SU-DHL-6 (cell line): ENCODE measurements at regions not wholly inside any gene's neighbourhood (a gene's known extent, or its start where the extent isn't known, plus 50 kb on each side); places are given as distances from the start of the nearest gene placed in this dataset.
A peak's percentile ranks its signal among the peaks of the same experiment; 100 is the strongest.

Source experiments
- H2AFZ ChIP-seq: fragments of 200-600 bp; sonication (generic); 2 replicates; pipeline ENCODE4 v1.6.1; 2014; ENCODE audit warnings: low read depth, mild to moderate bottlenecking, moderate library complexity, mixed read lengths, antibody characterized with exemption, low read length; ENCODE audit not compliant: severe bottlenecking
- H3F3A ChIP-seq: fragments of 200-600 bp; shearing (Covaris generic); 2 replicates; pipeline ENCODE4 v1.6.0; 2016; ENCODE audit warnings: antibody characterized with exemption, mild to moderate bottlenecking; ENCODE audit not compliant: insufficient read depth
- H3K27ac ChIP-seq: fragments of 200-600 bp; sonication (generic); 2 replicates; pipeline ENCODE4 v1.5.1; 2016; ENCODE audit warnings: low read depth, mild to moderate bottlenecking, low read length, moderate library complexity, mixed read lengths
- H3K27me3 ChIP-seq: fragments of 200-600 bp; sonication (generic), shearing (Covaris generic); 2 replicates; pipeline ENCODE4 v1.6.0; 2014; ENCODE audit warnings: mild to moderate bottlenecking, low read length
- H3K36me3 ChIP-seq: fragments of 200-600 bp; sonication (generic); 2 replicates; pipeline ENCODE4 v1.6.1; 2014; ENCODE audit warnings: mild to moderate bottlenecking, low read length, mixed read lengths
- H3K4me2 ChIP-seq: fragments of 300-600, 200-600 bp; shearing (Covaris generic), sonication (generic); 2 replicates; pipeline ENCODE4 v1.6.0; 2014; ENCODE audit warnings: low read length, low read depth, mild to moderate bottlenecking; ENCODE audit not compliant: poor library complexity, severe bottlenecking
- H3K4me3 ChIP-seq: fragments of 200-600 bp; sonication (generic); 2 replicates; pipeline ENCODE4 v1.5.1; 2014; ENCODE audit warnings: antibody characterized with exemption, low read length, mild to moderate bottlenecking, mixed read lengths; ENCODE audit not compliant: insufficient read depth, poor library complexity, severe bottlenecking
- H3K79me2 ChIP-seq: fragments of 200-600 bp; sonication (generic); 2 replicates; pipeline ENCODE4 v1.6.1; 2014; ENCODE audit warnings: mild to moderate bottlenecking, low read length, moderate library complexity; ENCODE audit not compliant: insufficient read depth
- H3K9ac ChIP-seq: fragments of 200-600 bp; sonication (generic); 2 replicates; pipeline ENCODE4 v1.7.0; 2014; ENCODE audit warnings: mild to moderate bottlenecking, low read length
- H3K9me2 ChIP-seq: fragments of 200-600 bp; sonication (generic); replicated peaks from 2 replicates; pipeline ENCODE4 v1.6.1; 2014; ENCODE audit warnings: low read length; ENCODE audit not compliant: insufficient read depth
- H3K9me3 ChIP-seq: fragments of 200-600 bp; sonication (generic); 2 replicates; pipeline ENCODE4 v1.6.1; 2014; ENCODE audit warnings: low read length, mixed read lengths; ENCODE audit not compliant: insufficient read depth
- H4K20me1 ChIP-seq: fragments of 200-600 bp; sonication (generic); 2 replicates; pipeline ENCODE4 v1.6.1; 2014; ENCODE audit warnings: low read depth, mild to moderate bottlenecking, antibody characterized with exemption, low read length, moderate library complexity, mixed read lengths
- EZH2phosphoT487 ChIP-seq: fragments of 200-600 bp; sonication (generic), shearing (Covaris generic); conservative IDR thresholded peaks from 2 replicates; pipeline ENCODE4 v1.6.1; 2018; ENCODE audit warnings: mild to moderate bottlenecking, antibody characterized with exemption, low read length, moderate library complexity, mixed read lengths
- TF ChIP-seq, protein P1 (sequence below): fragments of 200-600 bp; sonication (generic); IDR thresholded peaks from one replicate; pipeline ENCODE4 v1.5.1; 2017; ENCODE audit warnings: antibody characterized with exemption, mild to moderate bottlenecking, low read length, moderate library complexity; ENCODE audit not compliant: insufficient read depth, poor library complexity, severe bottlenecking

DNA sequence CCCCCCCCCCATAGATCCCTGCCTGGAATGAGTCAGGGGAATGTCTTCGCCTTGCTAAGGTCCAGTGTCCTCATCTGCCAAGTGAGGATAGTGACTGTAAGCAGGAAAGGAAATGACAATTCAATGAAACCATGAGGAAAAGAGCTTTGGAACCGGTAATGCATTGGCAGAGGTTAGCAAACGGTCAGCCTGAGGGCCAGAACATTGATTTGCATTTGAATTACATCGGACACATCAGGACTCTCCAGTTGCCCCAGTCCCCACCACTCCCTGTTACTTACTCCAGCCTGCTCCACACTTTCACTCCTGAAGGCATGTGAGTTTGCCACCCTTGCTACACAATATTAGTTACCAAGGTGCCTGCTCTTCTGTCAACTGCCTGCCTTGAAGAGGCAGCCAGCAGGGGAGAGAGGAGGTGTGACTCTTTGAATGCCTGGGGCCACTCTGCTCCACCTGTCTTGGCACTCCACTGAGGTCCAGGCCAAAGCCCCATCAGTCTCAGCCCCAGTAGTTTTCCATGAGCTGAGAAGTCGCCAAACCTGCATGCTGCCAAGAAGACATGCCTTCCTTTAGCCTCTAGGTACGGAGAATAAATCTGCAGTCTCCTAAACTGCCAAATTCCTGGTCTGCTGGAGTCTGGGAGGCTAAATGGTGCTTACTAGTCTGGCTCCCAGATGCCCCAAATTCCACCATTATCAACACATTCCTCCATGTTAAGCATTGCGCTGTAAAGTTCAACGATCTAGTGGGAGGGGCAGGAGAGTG, 191.7 kb upstream of the TLE3 start:
- Histone ChIP-seq H3K9me2 (no peaks in the 10 kb centered on the region), H3K9ac (no peak overlapping the region), H3K27me3 (no peaks in the 10 kb centered on the region), H3K4me2 (no peak overlapping the region), H3K9me3 (no peaks in the 10 kb centered on the region), H2AFZ (no peak overlapping the region), H3K4me3 (no peak overlapping the region), H3K27ac (no peak overlapping the region), H3K36me3 (no peaks in the 10 kb centered on the region), H3F3A (no peaks in the 10 kb centered on the region), H3K79me2 (no peaks in the 10 kb centered on the region), H4K20me1 (no peaks in the 10 kb centered on the region)
- TF ChIP-seq, protein P1, sequence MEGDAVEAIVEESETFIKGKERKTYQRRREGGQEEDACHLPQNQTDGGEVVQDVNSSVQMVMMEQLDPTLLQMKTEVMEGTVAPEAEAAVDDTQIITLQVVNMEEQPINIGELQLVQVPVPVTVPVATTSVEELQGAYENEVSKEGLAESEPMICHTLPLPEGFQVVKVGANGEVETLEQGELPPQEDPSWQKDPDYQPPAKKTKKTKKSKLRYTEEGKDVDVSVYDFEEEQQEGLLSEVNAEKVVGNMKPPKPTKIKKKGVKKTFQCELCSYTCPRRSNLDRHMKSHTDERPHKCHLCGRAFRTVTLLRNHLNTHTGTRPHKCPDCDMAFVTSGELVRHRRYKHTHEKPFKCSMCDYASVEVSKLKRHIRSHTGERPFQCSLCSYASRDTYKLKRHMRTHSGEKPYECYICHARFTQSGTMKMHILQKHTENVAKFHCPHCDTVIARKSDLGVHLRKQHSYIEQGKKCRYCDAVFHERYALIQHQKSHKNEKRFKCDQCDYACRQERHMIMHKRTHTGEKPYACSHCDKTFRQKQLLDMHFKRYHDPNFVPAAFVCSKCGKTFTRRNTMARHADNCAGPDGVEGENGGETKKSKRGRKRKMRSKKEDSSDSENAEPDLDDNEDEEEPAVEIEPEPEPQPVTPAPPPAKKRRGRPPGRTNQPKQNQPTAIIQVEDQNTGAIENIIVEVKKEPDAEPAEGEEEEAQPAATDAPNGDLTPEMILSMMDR: no peak
- TF ChIP-seq EZH2phosphoT487: no peak

DNA sequence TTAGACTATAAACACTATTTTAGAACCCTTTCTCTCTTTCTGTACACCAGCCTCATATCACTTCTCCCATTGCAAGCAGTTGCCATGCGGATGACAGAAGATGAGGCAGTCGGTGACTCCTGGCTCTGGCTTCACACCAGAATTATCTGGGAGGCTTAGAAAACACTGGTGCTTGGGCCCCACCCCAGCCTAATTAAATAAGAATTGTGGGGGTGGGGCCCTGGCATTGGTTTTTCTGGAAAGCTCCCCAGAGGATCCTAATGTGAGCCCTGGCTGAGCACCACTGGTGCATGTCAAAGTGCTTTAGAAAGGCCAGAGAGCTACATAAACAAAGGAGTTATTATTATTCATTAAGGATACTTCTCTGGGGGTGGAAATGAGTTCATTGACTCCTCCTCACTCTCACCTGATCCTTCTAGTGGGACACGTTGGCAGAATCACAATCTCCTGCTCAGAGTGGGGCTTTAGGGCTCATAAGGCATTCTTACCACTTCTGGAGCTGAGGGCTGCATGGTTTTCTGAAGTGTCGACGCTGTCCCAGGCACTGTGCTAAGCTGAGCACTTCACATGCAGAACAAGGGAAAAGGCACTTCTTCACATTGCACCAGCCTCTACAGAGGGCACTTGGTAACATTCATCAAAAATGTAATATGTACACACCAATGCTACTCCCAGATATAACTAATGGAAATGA, 188.5 kb upstream of the TLE3 start:
- H3K9me3 ChIP-seq: no peaks in the 10 kb centered on the region
- H3K9me2 ChIP-seq: no peaks in the 10 kb centered on the region
- TF ChIP-seq, protein P1: no peak
- no peak for TF ChIP-seq EZH2phosphoT487
- no peaks in the 10 kb centered on the region for H4K20me1 ChIP-seq
- H3K27me3 ChIP-seq: no peaks in the 10 kb centered on the region
- no peaks in the 10 kb centered on the region for H3K79me2 ChIP-seq
- no peak overlapping the region for H3K4me2 ChIP-seq
- H3F3A ChIP-seq: no peaks in the 10 kb centered on the region
- H3K4me3 ChIP-seq: no peak overlapping the region
- H3K9ac ChIP-seq: no peak overlapping the region
- no peak overlapping the region for H2AFZ ChIP-seq
- H3K36me3 ChIP-seq: no peaks in the 10 kb centered on the region
- no peak overlapping the region for H3K27ac ChIP-seq

DNA sequence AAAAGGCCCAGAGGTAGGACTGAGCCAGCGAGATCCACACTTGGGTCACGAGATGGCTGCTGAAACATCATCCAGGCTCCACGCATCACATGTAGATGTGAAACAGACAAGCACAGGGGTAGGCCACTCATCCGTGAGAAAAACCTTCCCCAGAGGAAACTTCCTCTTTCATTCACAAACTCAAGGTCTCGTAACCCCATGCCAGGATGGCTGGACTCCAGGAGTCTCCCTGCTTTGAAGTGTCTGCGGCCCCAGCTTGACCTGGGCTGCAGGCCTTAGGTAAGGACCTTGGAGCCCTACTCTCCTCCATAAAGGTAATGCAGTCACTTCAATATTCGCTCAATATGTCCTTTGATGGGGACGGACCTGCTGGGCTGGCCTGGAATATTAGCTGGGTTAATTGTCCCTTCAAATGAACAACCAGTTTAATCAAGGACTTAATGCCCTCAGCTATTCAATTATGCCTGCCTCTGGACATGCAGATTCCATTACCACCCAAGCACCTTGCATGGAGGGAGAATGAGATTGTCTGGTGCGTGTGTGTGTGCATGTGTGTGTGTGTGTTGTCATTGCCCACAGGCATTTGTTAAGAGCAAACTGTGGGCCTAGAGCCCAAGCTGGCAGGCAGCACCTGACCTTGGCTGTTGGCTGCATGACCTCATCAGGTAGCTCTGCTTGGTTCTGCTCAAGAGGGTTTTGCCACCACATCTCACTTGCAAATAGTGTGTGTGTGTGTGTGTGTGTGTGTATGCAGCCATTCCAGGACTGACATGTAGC, 186.9 kb upstream of the TLE3 start:
- no peak overlapping the region for H3K4me3 ChIP-seq
- no peaks in the 10 kb centered on the region for H3K79me2 ChIP-seq
- TF ChIP-seq EZH2phosphoT487: no peak
- TF ChIP-seq, protein P1: no peak
- H3K36me3 ChIP-seq: no peaks in the 10 kb centered on the region
- H3K27me3 ChIP-seq: no peaks in the 10 kb centered on the region
- no peaks in the 10 kb centered on the region for H3K9me3 ChIP-seq
- no peaks in the 10 kb centered on the region for H4K20me1 ChIP-seq
- H3K9me2 ChIP-seq: no peaks in the 10 kb centered on the region
- 0 out of 2 replicates have a peak overlapping the region, but pooled peaks have one; percentile 11 for H3K27ac ChIP-seq
- no peak overlapping the region for H3K9ac ChIP-seq
- no peaks in the 10 kb centered on the region for H3F3A ChIP-seq
- H3K4me2 ChIP-seq: no peak overlapping the region
- H2AFZ ChIP-seq: no peak overlapping the region
